Activated CD8-positive, alpha-beta memory T cell treated with anti-CD3 and anti-CD28 coated beads, Interleukin-2, amount 50 U/mL, for 4 hours (primary cell): ENCODE measurements at regions not wholly inside any gene's neighbourhood (a gene's known extent, or its start where the extent isn't known, plus 50 kb on each side); places are given as distances from the start of the nearest gene placed in this dataset.

Source experiments
- DNase-seq: peaks from one replicate; pipeline ENCODE4 v3.0.0-alpha.2; 2020

DNA sequence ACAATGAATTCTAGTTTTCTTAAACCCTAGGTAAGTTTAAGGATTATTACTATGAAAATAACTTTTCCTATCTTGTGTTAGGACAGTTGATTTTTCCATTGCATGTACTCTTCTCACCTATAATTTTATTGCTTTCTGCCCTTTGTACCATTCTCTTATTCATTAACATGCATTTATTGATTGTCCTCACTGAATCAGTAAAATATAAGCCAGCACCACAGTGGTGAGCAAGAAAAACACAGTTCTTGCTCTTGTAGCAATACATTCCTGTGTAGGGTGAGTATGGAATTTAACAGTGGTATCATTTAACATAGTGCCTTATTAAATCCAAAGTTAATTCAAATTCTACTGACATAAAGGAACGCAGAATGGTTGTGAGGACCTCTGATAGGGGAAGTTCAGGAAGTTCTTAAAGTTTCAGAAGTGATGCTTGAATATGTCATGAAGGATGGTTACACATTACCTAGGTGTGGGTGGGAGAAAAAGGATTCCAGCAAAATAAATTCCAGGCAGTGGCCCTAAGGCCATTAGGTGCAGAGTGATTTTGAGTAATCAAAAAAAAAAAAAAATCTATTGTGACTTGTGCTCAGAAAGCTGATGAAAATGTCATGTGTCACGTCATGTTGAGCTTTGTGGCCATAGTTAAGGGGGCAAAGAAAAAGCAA, 104.7 kb upstream of the DSEL start:
- DNase-seq: no peak

DNA sequence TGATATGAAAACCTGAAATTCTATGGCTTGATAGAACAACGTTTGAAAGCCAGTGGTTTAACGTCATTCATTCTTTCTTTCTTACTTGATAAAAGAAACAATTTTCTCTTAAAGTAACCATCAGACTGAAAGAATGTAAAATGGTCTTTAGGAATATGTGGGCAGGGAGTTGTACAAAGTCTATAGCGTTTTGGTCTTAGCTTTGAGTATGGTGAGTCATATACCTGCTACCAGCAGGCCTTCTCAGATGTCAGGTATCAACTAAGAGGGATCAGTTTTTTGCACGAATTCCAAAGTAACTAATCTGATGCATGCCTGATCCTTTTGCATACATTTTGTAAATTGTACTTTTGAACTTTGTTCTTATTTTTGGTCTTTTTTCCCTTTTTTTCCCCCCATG, 101.5 kb upstream of the DSEL start:
- no peak for DNase-seq

DNA sequence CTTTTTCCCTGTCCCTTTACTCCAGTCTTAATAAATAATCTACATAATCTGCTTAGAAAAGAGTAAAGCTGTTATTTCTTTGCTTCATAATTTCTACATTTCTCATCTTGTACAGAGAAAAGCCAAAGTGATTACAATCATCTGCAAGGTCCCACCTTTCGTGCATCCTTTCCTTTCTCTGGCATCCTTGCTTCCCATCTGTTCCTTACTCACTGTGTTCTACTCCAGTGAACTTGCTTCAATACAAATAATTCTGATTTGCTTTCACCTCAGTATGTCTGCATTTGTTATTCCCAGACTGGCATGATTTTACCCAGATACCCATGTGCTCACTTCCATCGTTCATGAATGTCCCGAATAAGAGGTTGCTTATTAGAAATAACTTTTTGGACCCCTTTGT, 99.4 kb upstream of the DSEL start:
- no peak for DNase-seq

DNA sequence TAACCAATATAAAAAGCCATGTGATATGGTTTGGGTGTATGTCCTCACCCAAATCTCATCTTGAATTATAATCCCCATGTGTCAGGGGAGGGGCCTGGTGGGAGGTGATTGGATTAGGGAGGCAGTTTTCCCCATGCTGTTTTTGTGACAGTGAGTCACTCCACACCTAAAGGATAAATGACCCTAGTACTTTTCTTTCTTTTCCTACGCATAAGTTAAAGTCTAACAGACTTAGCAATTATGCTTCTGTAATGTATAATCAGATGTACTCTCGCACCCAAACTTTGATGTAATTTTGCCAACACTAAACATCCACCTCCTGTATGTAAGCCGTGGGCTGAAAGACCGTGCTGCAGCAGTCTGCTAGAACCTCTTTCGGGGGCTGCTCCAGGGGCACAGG, 97.2 kb upstream of the DSEL start:
- DNase-seq: no peak

DNA sequence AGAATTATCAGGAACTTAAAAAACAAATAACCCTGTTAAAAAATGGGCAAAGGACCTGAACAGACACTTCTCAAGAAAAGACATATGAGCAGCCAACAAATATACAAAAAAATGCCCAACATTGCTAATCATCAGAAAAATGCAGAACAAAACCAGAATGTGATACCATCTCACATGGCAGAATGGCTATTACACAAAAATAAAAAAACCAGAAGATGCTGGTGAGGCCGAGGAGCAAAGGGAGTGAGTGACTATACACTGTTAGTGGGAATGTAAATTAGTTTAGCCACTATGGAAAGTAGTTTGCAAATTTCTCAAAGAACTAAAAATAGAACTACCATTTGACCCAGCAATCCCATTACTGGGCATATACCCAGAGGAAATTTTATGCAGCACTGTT, 95.8 kb upstream of the DSEL start:
- DNase-seq: no peak

DNA sequence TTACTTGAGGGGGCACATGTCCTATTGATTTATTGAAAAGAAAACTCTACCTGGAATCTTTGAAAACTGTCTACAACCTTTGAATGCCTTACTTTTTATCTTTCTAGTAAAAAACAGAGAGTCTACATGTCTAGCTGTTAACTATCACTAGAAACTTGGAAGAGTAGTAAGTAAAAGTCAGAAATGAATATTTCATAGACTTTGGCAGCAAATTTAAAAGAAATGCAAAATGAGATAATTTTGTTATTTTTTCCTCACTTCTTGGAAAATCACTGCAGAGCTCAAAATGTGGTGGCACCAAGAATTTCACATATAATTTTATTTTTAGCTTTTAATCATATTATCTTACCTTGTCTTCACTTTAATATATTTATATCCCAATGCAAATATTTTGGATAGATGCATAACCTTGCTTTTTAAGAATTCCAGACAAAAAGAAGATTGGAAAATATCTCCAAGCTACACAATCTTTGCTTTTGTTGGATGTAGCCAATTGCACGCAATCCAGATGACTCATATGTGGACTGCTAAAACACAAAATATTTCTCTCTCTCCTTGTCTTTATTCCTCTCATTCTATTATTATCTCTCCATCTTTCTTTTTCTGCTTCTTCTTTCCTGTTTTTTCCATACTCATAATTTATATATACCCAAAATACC, 92.2 kb upstream of the DSEL start:
- no peak for DNase-seq

DNA sequence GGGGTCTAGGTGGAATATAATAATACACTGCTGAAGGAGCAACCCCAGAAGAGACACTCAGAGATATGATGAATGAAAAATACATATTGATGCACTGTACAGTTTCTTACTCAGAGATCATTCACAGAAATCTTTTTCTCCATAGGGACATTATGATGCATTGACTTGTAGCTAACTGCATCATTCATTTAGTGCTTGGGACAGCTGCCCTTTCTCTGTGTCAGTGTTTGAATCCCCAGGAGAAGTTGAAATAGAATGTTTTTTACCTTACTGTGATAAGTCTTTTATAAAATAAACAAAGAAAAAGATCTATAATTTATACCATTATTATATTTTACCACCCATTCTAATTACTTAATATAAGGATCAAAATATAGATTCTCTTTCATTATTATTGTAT, 91.7 kb upstream of the DSEL start:
- no peak for DNase-seq

DNA sequence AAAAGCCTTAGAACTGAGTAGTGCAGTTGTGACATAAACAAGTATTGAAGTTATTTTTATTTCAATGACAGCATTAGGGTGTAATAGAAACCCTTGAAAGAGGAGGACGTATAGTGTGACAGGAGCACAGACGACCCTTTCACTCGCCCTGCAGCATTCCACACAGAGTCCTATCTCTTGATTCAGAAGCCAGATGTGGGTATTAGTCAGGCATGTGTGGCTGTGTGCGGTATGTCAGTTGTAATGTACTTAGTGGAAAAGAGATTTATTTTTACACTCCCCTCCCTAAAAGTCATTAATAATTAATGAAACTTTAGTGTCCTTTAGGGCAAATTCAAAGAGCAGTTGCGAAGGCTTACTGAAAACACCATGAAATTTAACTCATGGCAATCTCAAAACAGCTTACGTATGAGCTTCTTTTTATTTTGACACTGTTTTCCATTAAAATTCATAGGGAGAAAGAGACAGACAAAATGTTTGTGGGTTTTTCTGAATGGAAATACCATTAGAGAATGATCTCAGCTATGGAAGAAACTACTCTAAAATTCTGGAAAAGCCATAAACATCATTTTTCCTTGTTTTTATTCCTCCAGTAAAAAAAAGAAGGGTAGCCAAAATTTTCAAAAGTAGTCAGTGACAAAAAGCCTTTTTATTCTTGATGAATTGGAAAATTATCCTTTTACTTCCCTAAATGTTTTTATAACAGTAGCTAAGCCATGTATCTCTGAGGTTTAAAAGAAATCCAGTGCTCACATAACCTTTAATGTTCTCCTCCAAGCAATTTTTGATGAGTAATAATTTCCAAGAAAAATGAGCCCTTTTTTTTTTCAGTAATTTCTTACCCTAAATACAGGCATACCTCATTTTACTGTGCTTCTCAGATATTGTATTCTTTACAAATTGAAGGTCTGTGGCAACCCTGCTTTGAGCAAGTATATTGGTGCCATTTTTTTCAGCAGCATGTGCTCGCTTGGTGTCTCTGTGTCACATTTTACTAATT, 84.0 kb upstream of the DSEL start:
- DNase-seq: no peak

DNA sequence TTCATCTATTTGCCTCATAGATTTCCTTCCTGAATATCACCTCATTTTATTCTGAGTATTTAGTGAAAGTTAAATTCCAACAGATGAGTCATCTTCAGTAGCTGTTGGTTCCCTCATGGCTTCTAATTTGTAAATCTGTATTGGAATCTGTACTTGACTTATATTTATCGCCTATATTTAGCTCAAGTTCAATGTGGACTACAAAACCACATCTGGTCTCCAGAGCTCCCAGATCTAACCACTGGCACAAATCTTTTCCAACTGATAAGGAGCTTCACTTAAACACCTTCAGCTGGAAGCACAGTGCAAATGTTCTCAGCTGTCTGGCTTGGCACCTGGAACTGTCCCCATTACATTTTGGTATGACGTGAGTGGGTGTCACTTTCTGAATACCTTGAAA, 82.8 kb upstream of the DSEL start:
- DNase-seq: no peak

DNA sequence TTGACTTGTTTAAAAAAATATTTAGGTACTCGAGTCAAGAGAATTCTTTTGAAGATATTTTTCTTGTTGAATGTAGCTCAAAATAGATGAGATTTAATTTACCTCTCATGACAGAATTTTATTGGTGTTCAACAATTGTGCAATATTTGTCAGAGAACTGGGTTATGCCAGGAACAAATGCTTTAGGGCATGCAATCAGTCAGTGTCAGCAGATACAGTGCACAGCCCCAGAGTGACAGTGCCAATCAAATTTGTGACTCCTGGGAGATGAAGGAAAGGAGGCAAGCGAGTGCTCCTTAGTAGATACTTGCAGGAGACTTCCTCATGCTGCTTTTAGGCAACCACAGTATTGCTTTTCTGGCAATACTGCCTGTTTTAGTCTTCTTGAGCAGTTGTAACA, 81.2 kb upstream of the DSEL start:
- DNase-seq: no peak

DNA sequence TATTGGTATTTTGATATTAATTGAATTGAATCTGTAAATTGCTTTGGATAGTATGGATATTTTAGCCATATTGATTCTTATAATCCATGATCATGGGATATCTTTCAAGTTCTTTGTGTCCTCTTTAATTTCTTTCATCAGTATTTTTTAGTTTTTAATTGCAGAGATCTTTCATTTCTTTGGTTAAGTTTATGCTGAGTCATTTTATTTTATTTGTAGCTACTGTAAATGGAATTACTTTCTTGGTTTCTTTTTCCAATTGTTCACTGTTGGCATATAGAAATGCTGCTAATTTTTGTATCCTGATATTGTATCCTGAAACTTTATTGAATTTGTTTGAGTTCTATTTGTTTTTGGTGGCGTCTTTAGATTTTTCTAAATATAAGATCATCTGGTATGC, 79.5 kb upstream of the DSEL start:
- DNase-seq: no peak

DNA sequence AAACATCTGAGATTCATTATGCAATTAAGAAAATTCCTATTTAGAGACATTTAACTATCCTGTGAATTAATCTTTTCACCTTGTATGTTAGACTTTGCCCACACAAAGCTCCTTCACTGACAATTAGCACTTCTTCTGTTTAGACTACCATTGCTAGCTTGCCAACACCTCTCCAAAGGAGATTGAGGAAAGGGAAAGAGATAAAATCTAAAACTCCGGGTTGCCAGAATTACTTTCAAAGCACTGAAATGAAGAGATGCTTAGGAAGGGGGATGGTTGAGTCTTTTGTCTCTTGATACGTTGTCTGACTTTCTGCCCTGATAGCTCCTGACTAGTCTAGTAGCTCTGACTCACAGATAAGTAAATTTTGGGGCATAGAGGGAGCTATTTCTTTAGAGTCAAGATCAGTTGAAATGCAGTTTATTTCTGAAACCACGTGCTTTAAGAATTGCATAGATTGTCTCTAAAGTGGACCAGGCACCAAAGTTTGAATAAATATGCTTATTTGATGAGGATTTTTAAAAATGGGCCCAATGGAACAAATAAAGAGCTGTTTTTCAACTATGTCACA, 74.1 kb upstream of the DSEL start:
- no peak for DNase-seq

DNA sequence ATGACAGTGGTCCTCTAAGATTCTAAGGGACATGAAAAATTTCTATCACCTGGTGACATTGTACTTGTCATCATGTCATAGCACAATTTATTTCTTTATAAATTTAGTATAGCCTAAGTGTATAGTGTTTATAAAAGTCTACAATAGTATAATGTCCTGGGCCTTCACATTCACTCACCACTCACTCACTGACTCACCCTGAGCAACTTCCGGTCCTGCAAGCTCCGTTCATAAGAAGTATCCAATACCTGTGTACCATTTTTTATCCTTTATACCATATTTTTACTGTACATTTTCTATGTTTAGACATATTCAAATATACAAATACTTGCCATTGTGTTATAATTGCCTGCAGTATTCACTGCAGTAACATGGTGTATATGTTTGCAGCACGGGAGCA, 72.8 kb upstream of the DSEL start:
- DNase-seq: no peak

DNA sequence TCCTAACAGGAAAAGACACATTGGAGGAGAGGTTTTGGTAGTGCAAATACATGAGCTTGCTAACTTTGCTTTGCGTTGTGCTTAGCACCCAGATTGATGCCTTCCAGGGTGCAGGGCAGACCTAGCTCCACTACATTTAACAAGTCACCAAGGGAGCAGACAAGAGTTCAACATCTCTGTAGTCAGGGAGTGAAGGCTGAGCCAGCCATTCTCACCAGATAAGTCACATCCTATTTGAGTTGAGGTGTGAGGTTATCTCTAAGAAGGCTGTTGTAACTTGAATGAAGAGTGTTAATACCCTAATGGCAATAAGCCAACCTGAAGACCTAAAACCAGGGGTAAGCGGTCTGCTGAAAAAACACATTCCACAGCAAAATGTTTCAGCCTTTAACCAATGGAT, 69.6 kb upstream of the DSEL start:
- DNase-seq: no peak

DNA sequence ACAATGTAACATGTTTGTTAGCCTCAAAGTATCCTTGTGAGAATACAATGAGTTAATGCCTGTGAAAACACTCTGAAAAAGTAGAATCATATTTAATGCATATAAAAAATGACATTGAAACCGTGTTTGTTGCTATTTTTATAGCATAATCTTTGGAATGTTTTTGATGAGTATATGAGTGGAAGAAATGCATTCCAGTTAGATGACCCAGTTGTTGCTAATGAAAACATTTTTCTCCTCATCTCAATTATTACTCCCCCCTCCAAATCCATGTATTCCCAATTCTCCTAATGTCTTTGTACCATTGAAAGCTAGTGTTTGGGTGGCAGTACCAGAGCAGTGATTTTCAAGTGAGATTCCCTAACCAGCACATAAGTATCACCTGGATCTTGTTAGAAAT, 67.1 kb upstream of the DSEL start:
- no peak for DNase-seq

DNA sequence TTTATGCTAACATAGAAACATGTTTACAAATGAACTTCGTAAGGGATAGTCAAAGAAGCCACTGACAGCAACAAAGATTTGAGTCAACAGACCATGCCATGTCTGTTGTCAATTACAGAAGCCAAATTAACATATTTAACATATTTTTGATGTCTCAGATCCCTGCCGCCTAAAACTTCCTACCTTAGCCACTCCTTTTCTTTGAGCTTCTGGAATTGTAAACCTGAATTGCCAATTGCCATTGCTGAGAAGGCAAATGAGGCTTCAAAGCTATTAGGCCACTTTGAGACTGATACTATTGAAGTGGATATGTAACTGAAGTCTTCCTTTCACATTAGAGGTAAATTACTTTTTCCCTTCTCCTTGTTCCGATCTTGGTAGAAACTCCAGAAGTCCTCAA, 66.0 kb upstream of the DSEL start:
- DNase-seq: no peak

DNA sequence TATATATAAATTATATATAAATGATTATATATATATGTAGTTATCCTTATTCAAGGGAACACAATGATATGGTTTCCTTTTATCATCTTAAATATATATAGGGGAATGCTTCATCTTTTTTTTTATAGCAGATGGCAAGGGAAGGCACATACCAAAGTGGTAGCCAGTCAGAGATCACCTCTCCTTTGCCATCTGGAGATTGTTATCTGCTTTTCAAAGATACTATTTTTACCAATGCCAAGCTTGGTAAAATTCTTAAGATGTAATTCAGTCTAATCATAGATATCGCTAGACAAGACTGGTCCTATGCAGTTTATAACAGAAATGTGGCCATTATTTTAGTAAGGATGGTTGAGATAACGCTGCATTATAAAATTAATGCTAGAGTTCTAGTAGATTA, 64.7 kb upstream of the DSEL start:
- DNase-seq: no peak

DNA sequence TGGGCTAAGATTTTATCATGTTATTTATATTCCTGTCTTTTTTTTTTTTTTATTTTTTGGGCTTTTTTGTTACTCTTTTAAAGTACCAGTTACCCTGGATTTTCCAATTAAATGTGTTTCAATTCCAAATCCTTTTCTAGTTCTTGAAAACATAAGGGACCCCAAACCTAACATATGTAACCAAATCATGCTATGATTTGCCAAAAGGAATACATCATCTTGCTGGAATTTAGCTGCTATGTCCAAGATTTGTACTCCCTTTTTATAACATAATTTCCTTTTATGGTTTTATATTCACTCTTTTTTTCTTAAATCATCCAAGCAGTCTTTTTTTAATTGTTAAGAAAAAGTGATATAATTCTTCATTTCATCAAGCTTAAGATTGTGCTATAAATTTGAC, 60.9 kb upstream of the DSEL start:
- DNase-seq: no peak

DNA sequence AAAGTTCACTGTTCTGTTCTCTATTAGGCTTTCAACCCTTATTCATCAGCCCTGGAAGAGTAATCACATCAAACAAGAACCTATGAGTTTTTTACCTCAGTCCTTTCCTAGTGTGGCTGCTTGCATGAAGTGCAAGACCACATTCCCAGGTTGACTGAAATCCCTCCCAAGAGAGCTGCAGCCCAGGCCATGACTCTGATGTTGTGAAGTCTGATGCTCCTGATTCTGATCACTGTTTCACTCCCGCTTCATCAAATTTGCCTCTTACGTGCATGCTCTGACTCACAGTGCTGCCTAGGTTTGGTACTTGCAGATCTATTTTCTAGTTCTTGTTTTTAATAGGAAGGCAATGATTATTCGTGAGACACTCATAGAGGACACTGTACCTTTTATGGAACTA, 58.2 kb upstream of the DSEL start:
- no peak for DNase-seq

DNA sequence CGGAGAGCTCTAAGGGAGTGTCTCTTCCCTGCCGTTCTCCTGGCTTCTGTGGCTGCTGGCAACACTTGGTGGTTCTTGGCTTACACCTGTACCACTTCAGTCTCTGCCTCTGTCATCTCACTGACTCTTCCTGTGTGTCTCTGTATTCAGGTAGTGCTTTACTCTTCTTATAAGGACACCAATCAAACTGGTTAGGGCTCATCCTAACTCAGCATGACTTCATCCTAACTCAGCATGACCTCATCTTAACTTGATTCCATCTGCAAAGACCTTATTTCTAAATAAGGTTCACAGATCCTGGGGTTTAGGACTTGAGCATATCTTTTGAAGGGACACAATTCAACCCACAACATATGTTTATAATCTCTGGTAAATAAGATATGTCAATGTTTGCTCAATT, 51.6 kb upstream of the DSEL start:
- no peak for DNase-seq
